HepG2 (cell line): ENCODE measurements at regions not wholly inside any gene's neighbourhood (a gene's known extent, or its start where the extent isn't known, plus 50 kb on each side); places are given as distances from the start of the nearest gene placed in this dataset.

ENCODE experiments used
- ATAC-seq: fragments of 200-7000 bp; cut with Tn5 transposase; 3 replicates; pipeline ENCODE4 v1.9.1; 2020; ENCODE audit warnings: mild to moderate bottlenecking, moderate library complexity
- BruUV-seq: library from RNA; stranded (reverse); fragments of 400-500 nt; replicated peaks from 2 replicates; lab custom pipeline; 2021; lab: Mats Ljungman, UMichigan
- CTCF ChIA-PET: fragments of 300-600 bp; formaldehyde crosslinking; extraction: SDS; loops from one replicate; lab custom pipeline; 2021; ENCODE audit warnings: low total read pairs, inconsistent platforms, low intra/inter-chr PET ratio; lab: Yijun Ruan, JAX
- POLR2A ChIA-PET: fragments of 350-600 bp; sonication (Branson Sonifier 250); formaldehyde crosslinking; loops from one replicate; lab custom pipeline; 2020; ENCODE audit warnings: antibody characterized with exemption, inconsistent platforms; lab: Yijun Ruan, JAX
- DNase-seq: peaks from one replicate; pipeline ENCODE4 v3.0.0-alpha.2; 2015; ENCODE audit warnings: low spot score
- FAIRE-seq: peaks from 3 replicates; lab custom pipeline; 2011; peaks lifted over from hg19 to GRCh38; lab: Jason Lieb, UNC
- H2AFZ ChIP-seq: one replicate; pipeline ENCODE4 v1.6.1; 2011; ENCODE audit warnings: low read length, inconsistent platforms
- H3K27ac ChIP-seq: fragments of 300-600 bp; 3 replicates; pipeline ENCODE4 v1.8.0; 2011; ENCODE audit warnings: mixed run types, mild to moderate bottlenecking, mixed read lengths, low read length, inconsistent platforms; ENCODE audit not compliant: insufficient read depth; ENCODE audit errors: extremely low read length
- H3K27me3 ChIP-seq, 2 experiments: fragments of 200-600 bp in 1 of 2; 2 replicates in 1 of 2; 3 replicates in 1 of 2; pipeline versions ENCODE4 v1.6.0 to v1.8.0; 2011; ENCODE audit warnings: low read length in 2 of 2, mild to moderate bottlenecking in 2 of 2, moderate library complexity in 2 of 2, inconsistent platforms in 1 of 2; ENCODE audit not compliant: insufficient read depth in 2 of 2, control insufficient read depth in 1 of 2
- H3K36me3 ChIP-seq, 2 experiments: fragments of 200-600 bp in 1 of 2; replicated peaks in 1 of 2; 2 replicates in 1 of 2; 3 replicates in 1 of 2; pipeline versions ENCODE4 v1.5.1 to v1.8.0; 2011; ENCODE audit warnings: low read length in 2 of 2, inconsistent platforms in 1 of 2; ENCODE audit not compliant: insufficient read depth in 2 of 2, control insufficient read depth in 1 of 2
- H3K4me1 ChIP-seq: 2 replicates; pipeline ENCODE4 v1.5.1; 2012; ENCODE audit warnings: low read length, inconsistent platforms; ENCODE audit not compliant: insufficient read depth
- H3K4me2 ChIP-seq: 2 replicates; pipeline ENCODE4 v1.6.0; 2011; ENCODE audit warnings: low read depth, low read length, inconsistent platforms
- H3K4me3 ChIP-seq, 3 experiments: fragments of 200-600 bp in 1 of 3; sonication (generic), shearing (Covaris generic) in 1 of 3; replicated peaks in 1 of 3; 2 replicates each; pipeline ENCODE4 v1.5.1; 2011 to 2016; ENCODE audit warnings: low read length in 3 of 3, inconsistent platforms in 2 of 3, low read depth in 2 of 3, mild to moderate bottlenecking in 2 of 3, control low read depth in 1 of 3, mixed read lengths in 1 of 3; ENCODE audit not compliant: insufficient read depth in 1 of 3
- H3K79me2 ChIP-seq: one replicate; pipeline ENCODE4 v1.6.1; 2011; ENCODE audit warnings: low read length, inconsistent platforms; ENCODE audit not compliant: insufficient read depth
- H3K9ac ChIP-seq: 2 replicates; pipeline ENCODE4 v1.6.0; 2011; ENCODE audit warnings: mild to moderate bottlenecking, low read depth, low read length, inconsistent platforms; ENCODE audit not compliant: insufficient read depth
- H3K9me3 ChIP-seq: 2 replicates; pipeline ENCODE4 v1.5.1; 2012; ENCODE audit warnings: mild to moderate bottlenecking, low read length
- H4K20me1 ChIP-seq: 2 replicates; pipeline ENCODE4 v1.6.0; 2011; ENCODE audit warnings: inconsistent platforms, mild to moderate bottlenecking, low read length, moderate library complexity; ENCODE audit not compliant: insufficient read depth
- ETV6 ChIP-seq: sonication (generic); formaldehyde crosslinking; conservative IDR thresholded peaks from 2 replicates; pipeline ENCODE4 v1.4.0; 2020; ENCODE audit warnings: missing genetic modification reagents
- FOXP1 ChIP-seq, 2 experiments: fragments of 450-650 bp in 1 of 2; IDR thresholded peaks; 2 replicates each; pipeline ENCODE4 v1.6.1; 2017 to 2018; ENCODE audit warnings: antibody characterized with exemption in 1 of 2
- HNRNPH1 ChIP-seq: fragments of 200-400 bp; formaldehyde crosslinking; optimal IDR thresholded peaks from 2 replicates; pipeline ENCODE3; 2017; ENCODE audit warnings: mild to moderate bottlenecking, low read depth, low read length
- IRX3 ChIP-seq: sonication (generic); formaldehyde crosslinking; IDR thresholded peaks from 2 replicates; pipeline ENCODE4 v1.8.1; 2023; ENCODE audit warnings: mild to moderate bottlenecking, low read depth, missing genetic modification reagents, borderline replicate concordance
- KLF6 ChIP-seq: IDR thresholded peaks from 2 replicates; pipeline ENCODE4 v1.8.0; 2016; ENCODE audit warnings: missing biosample characterization, missing genetic modification reagents
- SMAD3 ChIP-seq: sonication (generic); formaldehyde crosslinking; IDR thresholded peaks from 2 replicates; pipeline ENCODE4 v1.4.0; 2020; ENCODE audit warnings: missing genetic modification reagents
- ZNF530 ChIP-seq: sonication (generic); formaldehyde crosslinking; IDR thresholded peaks from 2 replicates; pipeline ENCODE4 v1.5.0; 2020; ENCODE audit warnings: low read depth, mild to moderate bottlenecking, missing genetic modification reagents
- ZNF543 ChIP-seq: sonication (generic); formaldehyde crosslinking; IDR thresholded peaks from 2 replicates; pipeline ENCODE4 v1.4.0; 2020; ENCODE audit warnings: mild to moderate bottlenecking, missing genetic modification reagents
- ZNF605 ChIP-seq: sonication (generic); formaldehyde crosslinking; IDR thresholded peaks from 2 replicates; pipeline ENCODE4 v1.8.0; 2022; ENCODE audit warnings: mild to moderate bottlenecking, missing genetic modification reagents
- ZNF616 ChIP-seq: sonication (generic); formaldehyde crosslinking; IDR thresholded peaks from 2 replicates; pipeline ENCODE4 v1.5.0; 2020; ENCODE audit warnings: low read depth, mild to moderate bottlenecking, missing genetic modification reagents
- ZNF709 ChIP-seq: sonication (generic); formaldehyde crosslinking; IDR thresholded peaks from 2 replicates; pipeline ENCODE4 v1.5.0; 2020; ENCODE audit warnings: mild to moderate bottlenecking, missing genetic modification reagents
- WGBS: methylation state at CpG from one replicate; pipeline ENCODE4 v1.1.6; 2017; ENCODE audit warnings: low lambda C conversion rate; 5-methylcytosine and 5-hydroxymethylcytosine counted together
- in situ Hi-C: cut with HindIII; loops from 2 replicates; pipeline ENCODE4 v1.10.0; 2017; ENCODE audit warnings: low pct_unique_long_range_greater_than_20kb; ENCODE audit not compliant: extremely low pct_ligation_motif_present
- intact Hi-C: fragments of 100-400 bp; cut with micrococcal nuclease; formaldehyde crosslinking; loops from one replicate; pipeline ENCODE4 v1.10.0; 2022; ENCODE audit not compliant: unreplicated experiment
- TF ChIP-seq, protein P1 (sequence below): sonication (generic); formaldehyde crosslinking; IDR thresholded peaks from 2 replicates; pipeline ENCODE4 v1.4.0; 2020; ENCODE audit warnings: missing genetic modification reagents
- TF ChIP-seq, protein P2 (sequence below): sonication (generic); formaldehyde crosslinking; IDR thresholded peaks from 2 replicates; pipeline ENCODE4 v1.8.1; 2023; ENCODE audit warnings: mild to moderate bottlenecking, missing genetic modification reagents
- TF ChIP-seq, protein P3 (sequence below): sonication (generic); formaldehyde crosslinking; IDR thresholded peaks from 2 replicates; pipeline ENCODE4 v1.8.0; 2022; ENCODE audit warnings: low read depth, missing genetic modification reagents
- TF ChIP-seq, protein P4 (sequence below): sonication (generic); formaldehyde crosslinking; IDR thresholded peaks from 2 replicates; pipeline ENCODE4 v1.4.0; 2020; ENCODE audit warnings: missing genetic modification reagents

DNA sequence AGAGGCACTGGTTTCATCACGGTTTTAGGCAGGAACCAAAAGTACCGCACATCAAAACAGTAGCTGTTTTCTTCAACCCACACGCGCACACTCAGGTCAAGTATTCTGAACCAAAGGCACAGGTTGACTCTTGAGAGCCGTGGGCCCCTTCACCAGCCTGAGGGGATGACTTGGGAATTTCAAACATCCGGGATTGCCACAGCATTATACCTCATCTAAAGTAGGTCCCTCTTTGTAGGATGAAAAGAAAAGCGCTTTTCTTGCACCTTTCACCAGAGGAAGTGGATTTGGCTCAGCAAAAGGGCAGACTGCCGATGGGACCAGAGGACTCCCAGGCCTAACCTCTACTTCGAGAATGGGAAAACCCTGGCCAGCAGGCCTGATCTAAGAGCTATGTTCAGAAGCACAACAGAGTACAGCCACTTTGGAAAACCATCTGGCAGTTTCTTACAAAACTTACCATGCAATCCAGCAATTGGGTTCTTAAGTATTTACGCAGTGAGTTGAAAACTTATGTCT is 88.2 kb upstream of the PROK2 start:
- POLR2A ChIA-PET: no interaction called here
- Histone ChIP-seq H3K9me3 (no peaks in the 10 kb centered on the region), H3K27ac (no peak overlapping the region), H3K27me3 (no peaks in the 10 kb centered on the region), H3K79me2 (no peaks in the 10 kb centered on the region), H3K4me2 (no peak overlapping the region), H4K20me1 (no peaks in the 10 kb centered on the region), H3K36me3 (no peaks in the 10 kb centered on the region), H2AFZ (no peak overlapping the region), H3K4me3 (no peak overlapping the region), H3K4me1 (no peaks in the 10 kb centered on the region), H3K9ac (no peak overlapping the region)
- BruUV-seq: no TSS peak
- FAIRE-seq (no peak), DNase-seq (no peak), ATAC-seq (no peak)
- intact Hi-C loops (loop anchor here (10.0 kb wide), 1 partner anchor 82 kb away; no protein-coding TSS in a partner anchor), in situ Hi-C loops (no loop called here)
- CTCF ChIA-PET: no interaction called here
- 37% methylated on average over 5 of the region's 10 CpGs for WGBS
- TF ChIP-seq ZNF709 (no peak), ZNF530 (no peak), KLF6 (CRISPR knock-in tag) (no peak), ZNF543 (CRISPR knock-in tag) (no peak), ZNF616 (CRISPR knock-in tag) (no peak), FOXP1 (IDR thresholded peaks at IDR 0.05) (no peak), FOXP1 (CRISPR knock-in tag; IDR thresholded peaks at IDR 0.05) (no peak), ZNF605 (CRISPR knock-in tag) (no peak), SMAD3 (CRISPR knock-in tag) (no peak), HNRNPH1 (no peak), ETV6 (CRISPR knock-in tag) (no peak), IRX3 (CRISPR knock-in tag) (no peak)
- TF ChIP-seq, protein P1, sequence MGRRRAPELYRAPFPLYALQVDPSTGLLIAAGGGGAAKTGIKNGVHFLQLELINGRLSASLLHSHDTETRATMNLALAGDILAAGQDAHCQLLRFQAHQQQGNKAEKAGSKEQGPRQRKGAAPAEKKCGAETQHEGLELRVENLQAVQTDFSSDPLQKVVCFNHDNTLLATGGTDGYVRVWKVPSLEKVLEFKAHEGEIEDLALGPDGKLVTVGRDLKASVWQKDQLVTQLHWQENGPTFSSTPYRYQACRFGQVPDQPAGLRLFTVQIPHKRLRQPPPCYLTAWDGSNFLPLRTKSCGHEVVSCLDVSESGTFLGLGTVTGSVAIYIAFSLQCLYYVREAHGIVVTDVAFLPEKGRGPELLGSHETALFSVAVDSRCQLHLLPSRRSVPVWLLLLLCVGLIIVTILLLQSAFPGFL: no peak
- TF ChIP-seq, protein P2, sequence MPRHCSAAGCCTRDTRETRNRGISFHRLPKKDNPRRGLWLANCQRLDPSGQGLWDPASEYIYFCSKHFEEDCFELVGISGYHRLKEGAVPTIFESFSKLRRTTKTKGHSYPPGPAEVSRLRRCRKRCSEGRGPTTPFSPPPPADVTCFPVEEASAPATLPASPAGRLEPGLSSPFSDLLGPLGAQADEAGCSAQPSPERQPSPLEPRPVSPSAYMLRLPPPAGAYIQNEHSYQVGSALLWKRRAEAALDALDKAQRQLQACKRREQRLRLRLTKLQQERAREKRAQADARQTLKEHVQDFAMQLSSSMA (CRISPR knock-in tag): no peak
- TF ChIP-seq, protein P3, sequence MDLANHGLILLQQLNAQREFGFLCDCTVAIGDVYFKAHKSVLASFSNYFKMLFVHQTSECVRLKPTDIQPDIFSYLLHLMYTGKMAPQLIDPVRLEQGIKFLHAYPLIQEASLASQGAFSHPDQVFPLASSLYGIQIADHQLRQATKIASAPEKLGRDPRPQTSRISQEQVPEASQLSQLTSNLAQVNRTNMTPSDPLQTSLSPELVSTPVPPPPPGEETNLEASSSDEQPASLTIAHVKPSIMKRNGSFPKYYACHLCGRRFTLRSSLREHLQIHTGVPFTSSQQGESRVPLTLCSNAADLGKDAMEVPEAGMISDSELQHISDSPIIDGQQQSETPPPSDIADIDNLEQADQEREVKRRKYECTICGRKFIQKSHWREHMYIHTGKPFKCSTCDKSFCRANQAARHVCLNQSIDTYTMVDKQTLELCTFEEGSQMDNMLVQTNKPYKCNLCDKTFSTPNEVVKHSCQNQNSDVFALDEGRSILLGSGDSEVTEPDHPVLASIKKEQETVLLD (CRISPR knock-in tag): no peak
- TF ChIP-seq, protein P4, sequence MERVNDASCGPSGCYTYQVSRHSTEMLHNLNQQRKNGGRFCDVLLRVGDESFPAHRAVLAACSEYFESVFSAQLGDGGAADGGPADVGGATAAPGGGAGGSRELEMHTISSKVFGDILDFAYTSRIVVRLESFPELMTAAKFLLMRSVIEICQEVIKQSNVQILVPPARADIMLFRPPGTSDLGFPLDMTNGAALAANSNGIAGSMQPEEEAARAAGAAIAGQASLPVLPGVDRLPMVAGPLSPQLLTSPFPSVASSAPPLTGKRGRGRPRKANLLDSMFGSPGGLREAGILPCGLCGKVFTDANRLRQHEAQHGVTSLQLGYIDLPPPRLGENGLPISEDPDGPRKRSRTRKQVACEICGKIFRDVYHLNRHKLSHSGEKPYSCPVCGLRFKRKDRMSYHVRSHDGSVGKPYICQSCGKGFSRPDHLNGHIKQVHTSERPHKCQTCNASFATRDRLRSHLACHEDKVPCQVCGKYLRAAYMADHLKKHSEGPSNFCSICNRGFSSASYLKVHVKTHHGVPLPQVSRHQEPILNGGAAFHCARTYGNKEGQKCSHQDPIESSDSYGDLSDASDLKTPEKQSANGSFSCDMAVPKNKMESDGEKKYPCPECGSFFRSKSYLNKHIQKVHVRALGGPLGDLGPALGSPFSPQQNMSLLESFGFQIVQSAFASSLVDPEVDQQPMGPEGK (CRISPR knock-in tag): no peak
